Liver (tissue), 8 donors: ENCODE measurements at regions not wholly inside any gene's neighbourhood (a gene's known extent, or its start where the extent isn't known, plus 50 kb on each side); places are given as distances from the start of the nearest gene placed in this dataset.

Experiments
- DNase-seq: peaks from one replicate; pipeline ENCODE4 v3.0.0-alpha.2; 2017; ENCODE audit warnings: low spot score
- H3K27ac ChIP-seq, 2 donors: one replicate each; pipeline ENCODE4 v1.7.0; 2013; ENCODE audit warnings: inconsistent platforms in 2 of 2, low read length in 2 of 2, control low read depth in 1 of 2, low read depth in 1 of 2, mild to moderate bottlenecking in 1 of 2
- H3K27me3 ChIP-seq, 4 donors: one replicate each; pipeline versions ENCODE4 v1.6.1 to v1.7.0; 2013; ENCODE audit warnings: low read length in 3 of 4, inconsistent platforms in 1 of 4, mild to moderate bottlenecking in 1 of 4, moderate library complexity in 1 of 4; ENCODE audit not compliant: control insufficient read depth in 4 of 4, insufficient read depth in 4 of 4
- H3K36me3 ChIP-seq, 4 donors: one replicate each; pipeline versions ENCODE4 v1.6.1 to v1.7.0; 2013; ENCODE audit warnings: low read length in 3 of 4, mild to moderate bottlenecking in 3 of 4, low read depth in 1 of 4, moderate library complexity in 1 of 4; ENCODE audit not compliant: control insufficient read depth in 4 of 4, insufficient read depth in 3 of 4
- H3K4me1 ChIP-seq, 4 donors: one replicate each; pipeline versions ENCODE4 v1.6.1 to v1.7.0; 2013; ENCODE audit warnings: low read length in 3 of 4, mild to moderate bottlenecking in 3 of 4, moderate library complexity in 1 of 4; ENCODE audit not compliant: control insufficient read depth in 4 of 4, insufficient read depth in 4 of 4
- H3K4me3 ChIP-seq, 3 donors: one replicate each; pipeline versions ENCODE4 v1.6.1 to v1.7.0; 2013; ENCODE audit warnings: low read length in 3 of 3, control low read depth in 1 of 3, low read depth in 1 of 3, mild to moderate bottlenecking in 1 of 3
- H3K9ac ChIP-seq, 2 donors: one replicate each; pipeline ENCODE4 v1.7.0; 2013; ENCODE audit warnings: low read length in 2 of 2, mild to moderate bottlenecking in 2 of 2, moderate library complexity in 2 of 2, control low read depth in 1 of 2, low read depth in 1 of 2
- H3K9me3 ChIP-seq, 4 donors: one replicate each; pipeline versions ENCODE4 v1.6.1 to v1.7.0; 2013; ENCODE audit warnings: low read length in 3 of 4; ENCODE audit not compliant: control insufficient read depth in 4 of 4
- ATF3 ChIP-seq: IDR thresholded peaks from 2 replicates; pipeline ENCODE4 v1.6.1; 2016; ENCODE audit warnings: antibody characterized with exemption
- CTCF ChIP-seq: fragments of 150-350 bp; IDR thresholded peaks from 2 replicates; pipeline ENCODE4 v1.5.1; 2017; ENCODE audit warnings: improper control_type of control experiment, low read depth, low read length; ENCODE audit not compliant: missing input control
- EGR1 ChIP-seq, 2 donors: IDR thresholded peaks; 2 replicates each; pipeline ENCODE4 v1.6.1; 2016 to 2018; ENCODE audit warnings: antibody characterized with exemption in 2 of 2, low read depth in 2 of 2
- FOXA1 ChIP-seq: IDR thresholded peaks from 2 replicates; pipeline ENCODE4 v1.6.1; 2016; ENCODE audit warnings: antibody characterized with exemption
- FOXA2 ChIP-seq: IDR thresholded peaks from 2 replicates; pipeline ENCODE4 v1.6.1; 2016; ENCODE audit warnings: antibody characterized with exemption
- GABPA ChIP-seq, 2 donors: IDR thresholded peaks in 1 of 2; conservative IDR thresholded peaks in 1 of 2; 2 replicates each; pipeline ENCODE4 v1.6.1; 2016; ENCODE audit warnings: antibody characterized with exemption in 2 of 2, mild to moderate bottlenecking in 1 of 2, moderate library complexity in 1 of 2
- HNF4A ChIP-seq, 2 donors: conservative IDR thresholded peaks; 2 replicates each; pipeline ENCODE4 v1.6.1; 2016; ENCODE audit warnings: antibody characterized with exemption in 2 of 2, mild to moderate bottlenecking in 2 of 2
- HNF4G ChIP-seq: IDR thresholded peaks from 2 replicates; pipeline ENCODE4 v1.6.1; 2016; ENCODE audit warnings: antibody characterized with exemption
- JUND ChIP-seq, 2 donors: IDR thresholded peaks; 2 replicates each; pipeline ENCODE4 v1.6.1; 2016; ENCODE audit warnings: antibody characterized with exemption in 2 of 2
- NR2F2 ChIP-seq: IDR thresholded peaks from 2 replicates; pipeline ENCODE4 v1.6.1; 2016; ENCODE audit warnings: antibody characterized with exemption
- RAD21 ChIP-seq, 2 donors: IDR thresholded peaks; 2 replicates each; pipeline ENCODE4 v1.6.1; 2016; ENCODE audit warnings: antibody characterized with exemption in 2 of 2, mild to moderate bottlenecking in 2 of 2
- REST ChIP-seq: IDR thresholded peaks from 2 replicates; pipeline ENCODE4 v1.6.1; 2016; ENCODE audit warnings: antibody characterized with exemption, mild to moderate bottlenecking
- RXRA ChIP-seq, 2 donors: IDR thresholded peaks; 2 replicates each; pipeline ENCODE4 v1.6.1; 2017 to 2018; ENCODE audit warnings: antibody characterized with exemption in 2 of 2, mild to moderate bottlenecking in 1 of 2
- SP1 ChIP-seq: IDR thresholded peaks from 2 replicates; pipeline ENCODE4 v1.6.1; 2018; ENCODE audit warnings: antibody characterized with exemption, mild to moderate bottlenecking
- TAF1 ChIP-seq: conservative IDR thresholded peaks from 2 replicates; pipeline ENCODE4 v1.6.1; 2016; ENCODE audit warnings: antibody characterized with exemption, mild to moderate bottlenecking
- YY1 ChIP-seq: IDR thresholded peaks from 2 replicates; pipeline ENCODE4 v1.6.1; 2016; ENCODE audit warnings: antibody characterized with exemption, mild to moderate bottlenecking
- ZBTB33 ChIP-seq: IDR thresholded peaks from 2 replicates; pipeline ENCODE4 v1.6.1; 2016; ENCODE audit warnings: antibody characterized with exemption
- WGBS: extraction: QIAGEN DNeasy Blood & Tissue Kit; methylation state at CpG from one replicate; pipeline ENCODE4 v1.1.7; 2013; 5-methylcytosine and 5-hydroxymethylcytosine counted together
- TF ChIP-seq, protein P1 (sequence below): IDR thresholded peaks from 2 replicates; pipeline ENCODE4 v1.6.1; 2016; ENCODE audit warnings: antibody characterized with exemption
- donor health status: healthy.
- donor health status: healthy.
- donor health status: healthy.
- donor health status: healthy.
- donor health status: healthy.

- WGBS, result 64% methylated on average over 2 of the region's 2 CpGs
- no peak for TF ChIP-seq HNF4A (conservative IDR thresholded peaks at IDR 0.05)
- TF ChIP-seq EGR1 (IDR thresholded peaks at IDR 0.05; ENCODE audit: low read depth in 2 of 2), result no peak
- TF ChIP-seq RXRA (IDR thresholded peaks at IDR 0.05), result no peak
- no peak for TF ChIP-seq CTCF
- TF ChIP-seq ATF3, result no peak
- no peak for TF ChIP-seq RAD21 (IDR thresholded peaks at IDR 0.05)
- no peak for TF ChIP-seq ZBTB33
- no peak for TF ChIP-seq SP1
- TF ChIP-seq HNF4G, result no peak
- TF ChIP-seq FOXA2, result no peak
- no peak for TF ChIP-seq TAF1
- TF ChIP-seq JUND (IDR thresholded peaks at IDR 0.05), result no peak
- no peak for TF ChIP-seq NR2F2
- TF ChIP-seq, protein P1, sequence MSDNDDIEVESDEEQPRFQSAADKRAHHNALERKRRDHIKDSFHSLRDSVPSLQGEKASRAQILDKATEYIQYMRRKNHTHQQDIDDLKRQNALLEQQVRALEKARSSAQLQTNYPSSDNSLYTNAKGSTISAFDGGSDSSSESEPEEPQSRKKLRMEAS, result no peak
- TF ChIP-seq FOXA1, result no peak
- no peak for TF ChIP-seq REST
- TF ChIP-seq GABPA (IDR thresholded peaks at IDR 0.05 in 1 of 2, conservative IDR thresholded peaks at IDR 0.05 in 1 of 2), result no peak
- TF ChIP-seq YY1, result no peak
Measured at GRCh38 chr6:73964241-73964854, 268.3 kb downstream of the CD109 start.

More at GRCh38 chr6:73964241-73964854, 268.3 kb downstream of the CD109 start:
- Histone ChIP-seq H3K9me3 (no peaks in the 10 kb centered on the region), H3K9ac (no peak overlapping the region), H3K36me3 (no peaks in the 10 kb centered on the region), H3K4me3 (no peak overlapping the region), H3K27me3 (no peaks in the 10 kb centered on the region), H3K27ac (no peak overlapping the region), H3K4me1 (no peaks in the 10 kb centered on the region)
- DNase-seq, result no peak
